GM23338 (cell line): ENCODE measurements at regions not wholly inside any gene's neighbourhood (a gene's known extent, or its start where the extent isn't known, plus 50 kb on each side); places are given as distances from the start of the nearest gene placed in this dataset.

Experiments used
- CREB1 ChIP-seq: fragments of 250-450 bp; sonication (Bioruptor Pico); IDR thresholded peaks from 2 replicates; pipeline ENCODE4 v1.5.0; 2020; ENCODE audit warnings: low read depth, mild to moderate bottlenecking, moderate library complexity
- CTCF ChIP-seq, 2 experiments: fragments of 200-600 bp in 1 of 2; sonication (generic) in 1 of 2; conservative IDR thresholded peaks; 2 replicates each; pipeline versions ENCODE4 v1.5.1 to v1.6.1; 2016 to 2017; ENCODE audit warnings: antibody characterized with exemption in 2 of 2, low read depth in 2 of 2, mild to moderate bottlenecking in 2 of 2, moderate library complexity in 1 of 2
- ETS1 ChIP-seq: IDR thresholded peaks from 2 replicates; pipeline ENCODE4 v1.6.1; 2016; ENCODE audit warnings: antibody characterized with exemption
- EZH2 ChIP-seq: fragments of 200-600 bp; sonication (generic); IDR thresholded peaks from one replicate; pipeline ENCODE4 v1.8.0; 2017; ENCODE audit warnings: antibody characterized with exemption, mild to moderate bottlenecking, low read depth; ENCODE audit not compliant: unreplicated experiment
- EZH2phosphoT487 ChIP-seq: fragments of 200-600 bp; sonication (generic); IDR thresholded peaks from one replicate; pipeline ENCODE4 v1.8.1; 2018; ENCODE audit warnings: antibody characterized with exemption; ENCODE audit not compliant: unreplicated experiment
- JUNB ChIP-seq: IDR thresholded peaks from one replicate; pipeline ENCODE4 v1.6.1; 2016; ENCODE audit warnings: antibody characterized with exemption; ENCODE audit not compliant: unreplicated experiment
- NANOG ChIP-seq: IDR thresholded peaks from 2 replicates; pipeline ENCODE4 v1.6.1; 2016; ENCODE audit warnings: antibody characterized with exemption, borderline replicate concordance
- POLR2AphosphoS5 ChIP-seq: IDR thresholded peaks from 2 replicates; pipeline ENCODE4 v1.6.1; 2016; ENCODE audit warnings: antibody characterized with exemption, low read depth
- REST ChIP-seq: IDR thresholded peaks from one replicate; pipeline ENCODE4 v1.6.1; 2018; ENCODE audit warnings: antibody characterized with exemption; ENCODE audit not compliant: unreplicated experiment
- STAT1 ChIP-seq: IDR thresholded peaks from one replicate; pipeline ENCODE4 v1.6.1; 2016; ENCODE audit warnings: antibody characterized with exemption; ENCODE audit not compliant: unreplicated experiment
- ZNF114 ChIP-seq: fragments of 250-450 bp; sonication (Bioruptor Pico); IDR thresholded peaks from 2 replicates; pipeline ENCODE4 v1.5.0; 2020; ENCODE audit warnings: mild to moderate bottlenecking, moderate library complexity
- ZNF331 ChIP-seq: fragments of 250-450 bp; sonication (Bioruptor Pico); IDR thresholded peaks from 2 replicates; pipeline ENCODE4 v1.5.0; 2020; ENCODE audit warnings: low read depth, mild to moderate bottlenecking, moderate library complexity

- TF ChIP-seq CTCF (conservative IDR thresholded peaks at IDR 0.05; ENCODE audit: low read depth in 2 of 2) (no peak), ETS1 (no peak), EZH2 (no peak), REST (no peak), POLR2AphosphoS5 (no peak), EZH2phosphoT487 (no peak), CREB1 (no peak), STAT1 (no peak), JUNB (no peak), ZNF114 (CRISPR knock-in tag) (no peak), ZNF331 (CRISPR knock-in tag) (no peak), NANOG (no peak)
Observed at GRCh38 chr9:119839888-119840287, 470.7 kb upstream of the BRINP1 start.
